ENCODE measurements at regions not wholly inside any gene's neighbourhood (a gene's known extent, or its start where the extent isn't known, plus 50 kb on each side); places are given as distances from the start of the nearest gene placed in this dataset.
"Not testable (repeated sequence)": the region's sequence is repeated elsewhere in the genome, so short reads cannot be mapped to it uniquely, and the experiment has no call there.

- DNase-seq (ENCODE audit: low read depth): no peak
These were observed 77.0 kb downstream of the CCDC71L start for GRCh38 chr7:106583706-106584690.

- DNase-seq (ENCODE audit: low read depth): no peak
These were observed 77.9 kb downstream of the CCDC71L start for GRCh38 chr7:106583100-106583499.

GRCh38 chr7:106582365-106582764 lies 78.6 kb downstream of the CCDC71L start:
- no peak for DNase-seq (ENCODE audit: low read depth)

- DNase-seq (ENCODE audit: low read depth): not testable (repeated sequence)
These were observed 81.9 kb downstream of the CCDC71L start for GRCh38 chr7:106579086-106579485.

GRCh38 chr7:106575138-106575823 lies 85.7 kb downstream of the CCDC71L start:
- DNase-seq (ENCODE audit: low read depth): no peak

- no peak for DNase-seq (ENCODE audit: low read depth)
These were observed 87.2 kb downstream of the CCDC71L start for GRCh38 chr7:106573738-106574137.

- no peak for DNase-seq (ENCODE audit: low read depth)
These were observed 87.8 kb downstream of the CCDC71L start for GRCh38 chr7:106573125-106573663.

GRCh38 chr7:106572394-106573124 lies 88.4 kb downstream of the CCDC71L start:
- peak; percentile 47 for DNase-seq (ENCODE audit: low read depth)

GRCh38 chr7:106571563-106571962 lies 89.4 kb downstream of the CCDC71L start:
- no peak for DNase-seq (ENCODE audit: low read depth)

- no peak for DNase-seq (ENCODE audit: low read depth)
These were observed 90.0 kb downstream of the CCDC71L start for GRCh38 chr7:106570948-106571418.

- DNase-seq (ENCODE audit: low read depth): no peak
These were observed 90.8 kb downstream of the CCDC71L start for GRCh38 chr7:106570146-106570545.

- DNase-seq (ENCODE audit: low read depth): no peak
These were observed 91.4 kb downstream of the CCDC71L start for GRCh38 chr7:106569500-106569929.

GRCh38 chr7:106568680-106569499 lies 92.1 kb downstream of the CCDC71L start:
- DNase-seq (ENCODE audit: low read depth): peak; percentile 93

- no peak for DNase-seq (ENCODE audit: low read depth)
These were observed 92.8 kb downstream of the CCDC71L start for GRCh38 chr7:106568002-106568679.

GRCh38 chr7:106567204-106568001 lies 93.6 kb downstream of the CCDC71L start:
- DNase-seq (ENCODE audit: low read depth): not testable (repeated sequence)

- no peak for DNase-seq (ENCODE audit: low read depth)
These were observed 94.3 kb downstream of the CCDC71L start for GRCh38 chr7:106566672-106567071.

- no peak for DNase-seq (ENCODE audit: low read depth)
These were observed 94.8 kb downstream of the CCDC71L start for GRCh38 chr7:106566196-106566595.

GRCh38 chr7:106565428-106565827 lies 95.5 kb downstream of the CCDC71L start:
- no peak for DNase-seq (ENCODE audit: low read depth)

- peak; percentile 68 for DNase-seq (ENCODE audit: low read depth)
These were observed 97.3 kb downstream of the CCDC71L start for GRCh38 chr7:106563466-106564150.

All from M059J (cell line).